K562 (cell line): ENCODE measurements at regions not wholly inside any gene's neighbourhood (a gene's known extent, or its start where the extent isn't known, plus 50 kb on each side); places are given as distances from the start of the nearest gene placed in this dataset.

Experiments
- CAMTA2 ChIP-seq: fragments of 250-450 bp; sonication (Bioruptor Pico); conservative IDR thresholded peaks from 2 replicates; pipeline ENCODE4 v1.5.1; 2022
- CLOCK ChIP-seq: fragments of 250-450 bp; sonication (Bioruptor Pico); IDR thresholded peaks from 2 replicates; pipeline ENCODE4 v1.4.0; 2020; ENCODE audit warnings: mild to moderate bottlenecking, moderate library complexity, borderline replicate concordance
- FOXP4 ChIP-seq: sonication (generic); formaldehyde crosslinking; IDR thresholded peaks from 2 replicates; pipeline ENCODE4 v1.8.0; 2022; ENCODE audit warnings: mild to moderate bottlenecking, missing genetic modification reagents, borderline replicate concordance
- JUN ChIP-seq, 2 experiments: sonication (generic) in 1 of 2; formaldehyde crosslinking in 1 of 2; IDR thresholded peaks; 2 replicates each; pipeline versions ENCODE4 v1.6.1 to v1.8.0; 2012 to 2022; ENCODE audit warnings: borderline replicate concordance in 2 of 2, mild to moderate bottlenecking in 2 of 2, improper control_type of control experiment in 1 of 2, low read depth in 1 of 2, low read length in 1 of 2, missing genetic modification reagents in 1 of 2
- SNIP1 ChIP-seq: fragments of 450-650 bp; IDR thresholded peaks from 2 replicates; pipeline ENCODE4 v1.7.1; 2017; ENCODE audit warnings: low read depth, mild to moderate bottlenecking
- ZBTB26 ChIP-seq: fragments of 450-650 bp; formaldehyde crosslinking; IDR thresholded peaks from 2 replicates; pipeline ENCODE4 v1.4.0; 2022; ENCODE audit warnings: missing genetic modification characterization
- ZFPM2 ChIP-seq: fragments of 250-450 bp; sonication (Bioruptor Pico); IDR thresholded peaks from 2 replicates; pipeline ENCODE4 v1.5.1; 2022; ENCODE audit warnings: mild to moderate bottlenecking
- ZNF639 ChIP-seq, 2 experiments: fragments of 200-800 bp in 1 of 2; sonication (Bioruptor generic) in 1 of 2; sonication (generic) in 1 of 2; formaldehyde crosslinking in 1 of 2; IDR thresholded peaks in 1 of 2; conservative IDR thresholded peaks in 1 of 2; 2 replicates each; pipeline versions ENCODE4 v1.5.0 to v1.6.1; 2016 to 2020; ENCODE audit warnings: missing compliant biosample characterization in 1 of 2, missing genetic modification characterization in 1 of 2, missing genetic modification reagents in 1 of 2
- TF ChIP-seq, protein P1 (sequence below): fragments of 450-650 bp; IDR thresholded peaks from 2 replicates; pipeline ENCODE4 v1.6.1; 2018; ENCODE audit not compliant: partially characterized antibody
- TF ChIP-seq, protein P2 (sequence below): sonication (generic); formaldehyde crosslinking; IDR thresholded peaks from 2 replicates; pipeline ENCODE4 v1.8.0; 2022; ENCODE audit warnings: missing genetic modification reagents, mild to moderate bottlenecking, borderline replicate concordance

DNA sequence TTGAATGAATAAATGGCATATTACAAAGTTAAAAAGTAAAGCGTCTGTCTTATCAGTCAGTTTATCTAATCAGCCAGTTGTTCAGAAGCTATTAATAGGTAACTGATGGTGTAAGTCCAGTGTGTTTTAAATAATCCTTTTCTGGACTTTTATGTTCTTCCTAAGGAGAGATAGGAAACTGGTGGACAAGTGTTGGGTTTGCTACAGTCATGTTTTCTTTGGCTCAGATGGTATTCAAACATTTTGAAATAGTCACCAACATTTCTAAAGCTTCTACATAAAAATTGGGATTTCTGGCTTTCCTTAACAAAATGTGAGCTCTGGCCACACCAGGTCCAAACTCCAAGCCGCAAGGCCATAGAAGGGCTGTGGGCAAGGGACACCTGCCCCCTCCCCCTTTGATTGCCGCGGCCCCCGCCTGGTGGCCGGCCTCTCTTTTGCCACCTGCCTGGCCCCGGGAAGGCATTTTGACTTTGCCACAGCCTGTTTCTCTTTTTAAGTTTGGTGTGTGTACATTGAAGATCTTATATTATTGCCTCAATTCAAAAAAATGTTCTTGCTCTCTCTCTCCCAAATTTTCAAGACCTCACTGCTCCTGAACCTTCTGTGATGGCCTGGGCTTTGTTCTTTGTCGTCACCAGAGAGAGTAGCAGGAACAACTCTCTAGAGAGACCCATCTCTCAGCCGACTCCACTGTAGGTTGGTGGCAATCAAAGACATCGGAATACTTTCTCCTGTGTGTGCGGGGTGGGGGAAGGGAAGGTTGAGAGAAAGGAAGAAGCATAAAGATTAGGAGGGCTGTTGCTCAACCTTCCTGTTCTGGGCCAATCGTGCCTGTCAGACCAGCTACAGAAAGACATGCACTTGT lies 84.0 kb upstream of the ZNF217 start (continued):
- TF ChIP-seq CLOCK (CRISPR knock-in tag) (no peak), SNIP1 (no peak), ZBTB26 (no peak), JUN (IDR thresholded peaks at IDR 0.05; ENCODE audit: borderline replicate concordance, low read depth, low read length) (peak; percentile 19; the same call in 1 of the 2 replicates), JUN (CRISPR knock-in tag; IDR thresholded peaks at IDR 0.05; ENCODE audit: borderline replicate concordance) (no peak), FOXP4 (CRISPR knock-in tag) (no peak), ZFPM2 (CRISPR knock-in tag) (no peak), ZNF639 (CRISPR knock-in tag; conservative IDR thresholded peaks at IDR 0.05 in 1 of 2, IDR thresholded peaks at IDR 0.05 in 1 of 2) (0 out of 4 replicates have a peak, but pooled peaks of 1 of the 2 experiments have one; percentile 18), CAMTA2 (CRISPR knock-in tag) (no peak)
- TF ChIP-seq, protein P1, sequence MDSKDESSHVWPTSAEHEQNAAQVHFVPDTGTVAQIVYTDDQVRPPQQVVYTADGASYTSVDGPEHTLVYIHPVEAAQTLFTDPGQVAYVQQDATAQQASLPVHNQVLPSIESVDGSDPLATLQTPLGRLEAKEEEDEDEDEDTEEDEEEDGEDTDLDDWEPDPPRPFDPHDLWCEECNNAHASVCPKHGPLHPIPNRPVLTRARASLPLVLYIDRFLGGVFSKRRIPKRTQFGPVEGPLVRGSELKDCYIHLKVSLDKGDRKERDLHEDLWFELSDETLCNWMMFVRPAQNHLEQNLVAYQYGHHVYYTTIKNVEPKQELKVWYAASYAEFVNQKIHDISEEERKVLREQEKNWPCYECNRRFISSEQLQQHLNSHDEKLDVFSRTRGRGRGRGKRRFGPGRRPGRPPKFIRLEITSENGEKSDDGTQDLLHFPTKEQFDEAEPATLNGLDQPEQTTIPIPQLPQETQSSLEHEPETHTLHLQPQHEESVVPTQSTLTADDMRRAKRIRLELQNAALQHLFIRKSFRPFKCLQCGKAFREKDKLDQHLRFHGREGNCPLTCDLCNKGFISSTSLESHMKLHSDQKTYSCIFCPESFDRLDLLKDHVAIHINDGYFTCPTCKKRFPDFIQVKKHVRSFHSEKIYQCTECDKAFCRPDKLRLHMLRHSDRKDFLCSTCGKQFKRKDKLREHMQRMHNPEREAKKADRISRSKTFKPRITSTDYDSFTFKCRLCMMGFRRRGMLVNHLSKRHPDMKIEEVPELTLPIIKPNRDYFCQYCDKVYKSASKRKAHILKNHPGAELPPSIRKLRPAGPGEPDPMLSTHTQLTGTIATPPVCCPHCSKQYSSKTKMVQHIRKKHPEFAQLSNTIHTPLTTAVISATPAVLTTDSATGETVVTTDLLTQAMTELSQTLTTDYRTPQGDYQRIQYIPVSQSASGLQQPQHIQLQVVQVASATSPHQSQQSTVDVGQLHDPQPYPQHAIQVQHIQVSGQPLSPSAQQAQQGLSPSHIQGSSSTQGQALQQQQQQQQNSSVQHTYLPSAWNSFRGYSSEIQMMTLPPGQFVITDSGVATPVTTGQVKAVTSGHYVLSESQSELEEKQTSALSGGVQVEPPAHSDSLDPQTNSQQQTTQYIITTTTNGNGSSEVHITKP, result no peak
- TF ChIP-seq, protein P2, sequence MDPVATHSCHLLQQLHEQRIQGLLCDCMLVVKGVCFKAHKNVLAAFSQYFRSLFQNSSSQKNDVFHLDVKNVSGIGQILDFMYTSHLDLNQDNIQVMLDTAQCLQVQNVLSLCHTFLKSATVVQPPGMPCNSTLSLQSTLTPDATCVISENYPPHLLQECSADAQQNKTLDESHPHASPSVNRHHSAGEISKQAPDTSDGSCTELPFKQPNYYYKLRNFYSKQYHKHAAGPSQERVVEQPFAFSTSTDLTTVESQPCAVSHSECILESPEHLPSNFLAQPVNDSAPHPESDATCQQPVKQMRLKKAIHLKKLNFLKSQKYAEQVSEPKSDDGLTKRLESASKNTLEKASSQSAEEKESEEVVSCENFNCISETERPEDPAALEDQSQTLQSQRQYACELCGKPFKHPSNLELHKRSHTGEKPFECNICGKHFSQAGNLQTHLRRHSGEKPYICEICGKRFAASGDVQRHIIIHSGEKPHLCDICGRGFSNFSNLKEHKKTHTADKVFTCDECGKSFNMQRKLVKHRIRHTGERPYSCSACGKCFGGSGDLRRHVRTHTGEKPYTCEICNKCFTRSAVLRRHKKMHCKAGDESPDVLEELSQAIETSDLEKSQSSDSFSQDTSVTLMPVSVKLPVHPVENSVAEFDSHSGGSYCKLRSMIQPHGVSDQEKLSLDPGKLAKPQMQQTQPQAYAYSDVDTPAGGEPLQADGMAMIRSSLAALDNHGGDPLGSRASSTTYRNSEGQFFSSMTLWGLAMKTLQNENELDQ (CRISPR knock-in tag), result no peak
